HG02642 (cell line): ENCODE measurements at regions not wholly inside any gene's neighbourhood (a gene's known extent, or its start where the extent isn't known, plus 50 kb on each side); places are given as distances from the start of the nearest gene placed in this dataset.
A peak's percentile ranks its signal among the peaks of the same experiment; 100 is the strongest.

Experiments
- ATAC-seq: cut with Tn5 transposase; IDR thresholded peaks from one replicate; pipeline ENCODE4 v1.9.1; 2021; ENCODE audit warnings: mild to moderate bottlenecking; ENCODE audit not compliant: unreplicated experiment, poor library complexity

- no peak for ATAC-seq
These were observed 83.2 kb upstream of the SYT13 start for GRCh38 chr11:45369313-45369712.

- no peak for ATAC-seq
These were observed 82.6 kb upstream of the SYT13 start for GRCh38 chr11:45368697-45369096.

GRCh38 chr11:45366619-45367190 is 80.6 kb upstream of the SYT13 start:
- ATAC-seq: no peak

- ATAC-seq: no peak
These were observed 79.9 kb upstream of the SYT13 start for GRCh38 chr11:45365961-45366618.

- ATAC-seq: no peak
These were observed 76.5 kb upstream of the SYT13 start for GRCh38 chr11:45362636-45363035.

GRCh38 chr11:45361551-45361950 is 75.4 kb upstream of the SYT13 start:
- no peak for ATAC-seq

GRCh38 chr11:45355706-45356041 is 69.5 kb upstream of the SYT13 start:
- ATAC-seq: peak; percentile 6

GRCh38 chr11:45354976-45355705 is 69.0 kb upstream of the SYT13 start:
- peak; percentile 99 for ATAC-seq

- no peak for ATAC-seq
These were observed 62.6 kb upstream of the SYT13 start for GRCh38 chr11:45348729-45349128.

- ATAC-seq: no peak
These were observed 61.4 kb upstream of the SYT13 start for GRCh38 chr11:45347348-45348082.

GRCh38 chr11:45345491-45345890 is 59.4 kb upstream of the SYT13 start:
- no peak for ATAC-seq

GRCh38 chr11:45344028-45344427 is 57.9 kb upstream of the SYT13 start:
- ATAC-seq: no peak

GRCh38 chr11:45343444-45343843 is 57.3 kb upstream of the SYT13 start:
- ATAC-seq: no peak

- ATAC-seq: no peak
These were observed 55.2 kb upstream of the SYT13 start for GRCh38 chr11:45341372-45341771.

GRCh38 chr11:45339729-45340519 is 53.8 kb upstream of the SYT13 start:
- peak; percentile 94 for ATAC-seq

- ATAC-seq: no peak
These were observed 51.6 kb upstream of the SYT13 start for GRCh38 chr11:45337583-45338360.

- ATAC-seq: no peak
These were observed 50.0 kb upstream of the SYT13 start for GRCh38 chr11:45336136-45336535.
